Thyroid gland (tissue), 4 donors: ENCODE measurements at regions not wholly inside any gene's neighbourhood (a gene's known extent, or its start where the extent isn't known, plus 50 kb on each side); places are given as distances from the start of the nearest gene placed in this dataset.

Experiments used
- POLR2A ChIP-seq, 2 donors: fragments of 450-650 bp; IDR thresholded peaks; one replicate each; pipeline ENCODE4 v1.6.1; 2017; ENCODE audit warnings: antibody characterized with exemption in 2 of 2, mild to moderate bottlenecking in 2 of 2, moderate library complexity in 1 of 2
- TF ChIP-seq, protein P1 (sequence below), 6 experiments: fragments of 200-600 bp in 3 of 6; fragments of 450-650 bp in 3 of 6; sonication (generic) in 3 of 6; IDR thresholded peaks; one replicate each; pipeline ENCODE4 v1.5.1; 2016 to 2019; ENCODE audit warnings: antibody characterized with exemption in 6 of 6, mild to moderate bottlenecking in 2 of 6, inconsistent platforms in 1 of 6, moderate library complexity in 1 of 6

DNA sequence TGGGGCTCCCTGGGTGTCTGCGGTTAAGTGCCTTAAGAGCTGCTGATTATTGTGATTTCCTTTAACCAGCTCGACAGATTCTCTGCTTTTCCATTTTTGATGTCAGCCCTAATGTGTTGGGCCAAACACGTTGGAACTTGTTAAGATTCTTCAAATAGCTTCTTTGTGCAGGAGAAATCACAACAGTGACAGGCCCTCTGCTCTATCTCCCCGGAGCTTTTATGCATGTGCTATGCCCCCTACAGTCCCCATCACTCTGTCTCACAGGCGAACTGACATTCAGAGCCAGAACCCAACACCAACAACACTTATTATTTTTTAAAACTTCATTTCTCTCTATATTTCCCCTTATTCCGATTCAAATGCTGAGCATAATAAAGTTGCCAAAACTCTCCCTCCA is 371.7 kb upstream of the CELF4 start:
- TF ChIP-seq, protein P1, sequence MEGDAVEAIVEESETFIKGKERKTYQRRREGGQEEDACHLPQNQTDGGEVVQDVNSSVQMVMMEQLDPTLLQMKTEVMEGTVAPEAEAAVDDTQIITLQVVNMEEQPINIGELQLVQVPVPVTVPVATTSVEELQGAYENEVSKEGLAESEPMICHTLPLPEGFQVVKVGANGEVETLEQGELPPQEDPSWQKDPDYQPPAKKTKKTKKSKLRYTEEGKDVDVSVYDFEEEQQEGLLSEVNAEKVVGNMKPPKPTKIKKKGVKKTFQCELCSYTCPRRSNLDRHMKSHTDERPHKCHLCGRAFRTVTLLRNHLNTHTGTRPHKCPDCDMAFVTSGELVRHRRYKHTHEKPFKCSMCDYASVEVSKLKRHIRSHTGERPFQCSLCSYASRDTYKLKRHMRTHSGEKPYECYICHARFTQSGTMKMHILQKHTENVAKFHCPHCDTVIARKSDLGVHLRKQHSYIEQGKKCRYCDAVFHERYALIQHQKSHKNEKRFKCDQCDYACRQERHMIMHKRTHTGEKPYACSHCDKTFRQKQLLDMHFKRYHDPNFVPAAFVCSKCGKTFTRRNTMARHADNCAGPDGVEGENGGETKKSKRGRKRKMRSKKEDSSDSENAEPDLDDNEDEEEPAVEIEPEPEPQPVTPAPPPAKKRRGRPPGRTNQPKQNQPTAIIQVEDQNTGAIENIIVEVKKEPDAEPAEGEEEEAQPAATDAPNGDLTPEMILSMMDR (IDR thresholded peaks at IDR 0.05): no peak
- no peak for TF ChIP-seq POLR2A (IDR thresholded peaks at IDR 0.05)
